HCT116 (cell line): ENCODE measurements at regions not wholly inside any gene's neighbourhood (a gene's known extent, or its start where the extent isn't known, plus 50 kb on each side); places are given as distances from the start of the nearest gene placed in this dataset.

Experiments used
- ATAC-seq: fragments of 200-7000 bp; cut with Tn5 transposase; 2 replicates; pipeline ENCODE4 v1.9.1; 2020; ENCODE audit warnings: mild to moderate bottlenecking, moderate library complexity
- BruUV-seq: library from RNA; stranded (reverse); fragments of 400-500 nt; replicated peaks from 2 replicates; lab custom pipeline; 2021; lab: Mats Ljungman, UMichigan
- CTCF ChIA-PET: fragments of 300-600 bp; sonication (Branson Sonifier 250); formaldehyde crosslinking; loops from one replicate; lab custom pipeline; 2021; ENCODE audit warnings: antibody characterized with exemption; lab: Charles Lee
- POLR2A ChIA-PET: fragments of 300-600, 350-600 bp; sonication (Branson Sonifier 250); formaldehyde crosslinking; loops from one replicate; lab custom pipeline; 2021; ENCODE audit warnings: antibody characterized with exemption; lab: Charles Lee
- RAD21 ChIA-PET, 2 experiments: fragments of 300-600 bp; sonication (Branson Sonifier 250); formaldehyde crosslinking; loops; one replicate each; lab custom pipeline; 2023; ENCODE audit warnings: low total read pairs in 2 of 2; ENCODE audit not compliant: uncharacterized antibody in 2 of 2, unreplicated experiment in 2 of 2, low non-redundant PET in 1 of 2; lab: Charles Lee
- DNase-seq: peaks from one replicate; pipeline ENCODE4 v3.0.0-alpha.2; 2010; ENCODE audit warnings: low read depth, low spot score
- H2AFZ ChIP-seq: fragments of 200-600 bp; shearing (Covaris generic), sonication (generic); 2 replicates; pipeline ENCODE4 v1.6.1; 2017; ENCODE audit warnings: low read depth, mixed run types, mixed read lengths, antibody characterized with exemption, low read length; ENCODE audit not compliant: poor library complexity, severe bottlenecking
- H3K27ac ChIP-seq: 2 replicates; pipeline ENCODE4 v1.5.1; 2012; ENCODE audit warnings: low read depth, low read length
- H3K27me3 ChIP-seq: fragments of 200-600 bp; sonication (generic); 2 replicates; pipeline ENCODE4 v1.6.1; 2016; ENCODE audit warnings: mixed run types, low read length, mixed read lengths; ENCODE audit not compliant: insufficient read depth
- H3K36me3 ChIP-seq, 2 experiments: fragments of 200-500 bp in 1 of 2; fragments of 200-600 bp in 1 of 2; sonication (Bioruptor generic) in 1 of 2; sonication (generic) in 1 of 2; 2 replicates each; pipeline versions ENCODE4 v1.5.1 to v1.6.1; 2014 to 2016; ENCODE audit warnings: low read length in 2 of 2, inconsistent platforms in 1 of 2, mixed read lengths in 1 of 2, mixed run types in 1 of 2; ENCODE audit not compliant: insufficient read depth in 2 of 2, control insufficient read depth in 1 of 2
- H3K4me1 ChIP-seq, 2 experiments: fragments of 200-600 bp in 1 of 2; sonication (generic) in 1 of 2; 2 replicates each; pipeline versions ENCODE4 v1.5.1 to v1.6.1; 2012 to 2017; ENCODE audit warnings: low read length in 2 of 2, inconsistent platforms in 1 of 2, mild to moderate bottlenecking in 1 of 2, mixed read lengths in 1 of 2, mixed run types in 1 of 2, moderate library complexity in 1 of 2; ENCODE audit not compliant: insufficient read depth in 2 of 2, control insufficient read depth in 1 of 2
- H3K4me2 ChIP-seq: fragments of 200-600 bp; sonication (generic); 2 replicates; pipeline ENCODE4 v1.6.1; 2017; ENCODE audit warnings: mixed run types, low read length, mixed read lengths
- H3K4me3 ChIP-seq, 2 experiments: fragments of 200-600 bp in 1 of 2; sonication (generic) in 1 of 2; replicated peaks in 1 of 2; 2 replicates each; pipeline ENCODE4 v1.5.1; 2011 to 2016; ENCODE audit warnings: low read length in 2 of 2, control low read depth in 1 of 2, low read depth in 1 of 2, mild to moderate bottlenecking in 1 of 2, mixed read lengths in 1 of 2, mixed run types in 1 of 2
- H3K79me2 ChIP-seq: fragments of 200-600 bp; sonication (generic); 2 replicates; pipeline ENCODE4 v1.6.1; 2017; ENCODE audit warnings: mild to moderate bottlenecking, mixed run types, low read length, moderate library complexity, mixed read lengths; ENCODE audit not compliant: insufficient read depth
- H3K9ac ChIP-seq: fragments of 200-600 bp; sonication (generic); 2 replicates; pipeline ENCODE4 v1.6.1; 2016; ENCODE audit warnings: low read length, mixed read lengths
- H3K9me2 ChIP-seq: fragments of 200-600 bp; sonication (generic), shearing (Covaris generic); 2 replicates; pipeline ENCODE4 v1.6.1; 2017; ENCODE audit warnings: mixed run types, mild to moderate bottlenecking, moderate library complexity; ENCODE audit not compliant: insufficient read depth
- H3K9me3 ChIP-seq, 2 experiments: fragments of 200-500 bp in 1 of 2; fragments of 200-600 bp in 1 of 2; sonication (Bioruptor generic) in 1 of 2; sonication (generic) in 1 of 2; 2 replicates each; pipeline ENCODE4 v1.6.1; 2014 to 2017; ENCODE audit warnings: low read length in 2 of 2, mixed read lengths in 2 of 2, inconsistent platforms in 1 of 2, low read depth in 1 of 2, mild to moderate bottlenecking in 1 of 2, mixed run types in 1 of 2, moderate library complexity in 1 of 2; ENCODE audit not compliant: control insufficient read depth in 1 of 2, insufficient read depth in 1 of 2
- H4K20me1 ChIP-seq: fragments of 200-600 bp; sonication (generic), shearing (Covaris generic); 2 replicates; pipeline ENCODE4 v1.6.1; 2017; ENCODE audit warnings: mixed run types, mild to moderate bottlenecking, moderate library complexity; ENCODE audit not compliant: insufficient read depth
- CBX3 ChIP-seq: IDR thresholded peaks from 2 replicates; pipeline ENCODE4 v1.6.1; 2012; ENCODE audit warnings: low read depth
- CEBPB ChIP-seq: IDR thresholded peaks from 2 replicates; pipeline ENCODE4 v1.6.1; 2012; ENCODE audit warnings: low read depth
- EGR1 ChIP-seq: IDR thresholded peaks from 2 replicates; pipeline ENCODE4 v1.6.1; 2012; ENCODE audit warnings: low read depth
- ELF1 ChIP-seq: IDR thresholded peaks from 2 replicates; pipeline ENCODE4 v1.6.1; 2012; ENCODE audit warnings: low read depth, borderline replicate concordance
- EZH2 ChIP-seq: fragments of 200-600 bp; sonication (generic); IDR thresholded peaks from 2 replicates; pipeline ENCODE4 v1.6.1; 2017; ENCODE audit warnings: antibody characterized with exemption, mixed run types
- EZH2phosphoT487 ChIP-seq: fragments of 200-600 bp; IDR thresholded peaks from 2 replicates; pipeline ENCODE4 v1.6.1; 2018; ENCODE audit warnings: antibody characterized with exemption, borderline replicate concordance
- FOSL1 ChIP-seq: IDR thresholded peaks from 2 replicates; pipeline ENCODE4 v1.6.1; 2012; ENCODE audit warnings: low read depth
- TCF7L2 ChIP-seq: IDR thresholded peaks from 2 replicates; pipeline ENCODE4 v1.7.0; 2011; ENCODE audit warnings: borderline replicate concordance, inconsistent platforms; ENCODE audit not compliant: insufficient read depth, insufficient read length; ENCODE audit errors: extremely low read depth
- YY1 ChIP-seq: IDR thresholded peaks from 2 replicates; pipeline ENCODE4 v1.6.1; 2011; ENCODE audit warnings: low read length, low read depth, moderate library complexity, mild to moderate bottlenecking; ENCODE audit not compliant: insufficient replicate concordance; ENCODE audit errors: extremely low read depth
- ZNF274 ChIP-seq: fragments of 200-500 bp; sonication (Bioruptor generic); IDR thresholded peaks from 2 replicates; pipeline ENCODE4 v1.6.1; 2014; ENCODE audit warnings: mild to moderate bottlenecking, low read depth, low read length, inconsistent platforms
- intact Hi-C: fragments of 100-400 bp; cut with micrococcal nuclease; formaldehyde crosslinking; loops from 2 replicates; pipeline ENCODE4 v1.10.0; 2022
- TF ChIP-seq, protein P1 (sequence below), 3 experiments: fragments of 200-600 bp in 1 of 3; sonication (generic) in 1 of 3; IDR thresholded peaks in 2 of 3; conservative IDR thresholded peaks in 1 of 3; 2 replicates each; pipeline ENCODE4 v1.5.1; 2012 to 2017; ENCODE audit warnings: low read depth in 2 of 3, low read length in 2 of 3, antibody characterized with exemption in 1 of 3, borderline replicate concordance in 1 of 3, control low read depth in 1 of 3, mild to moderate bottlenecking in 1 of 3, mixed read lengths in 1 of 3, mixed run types in 1 of 3, moderate library complexity in 1 of 3; ENCODE audit not compliant: insufficient read depth in 1 of 3
- TF ChIP-seq, protein P2 (sequence below): IDR thresholded peaks from 2 replicates; pipeline ENCODE4 v1.6.1; 2012
- TF ChIP-seq, protein P3 (sequence below): IDR thresholded peaks from 2 replicates; pipeline ENCODE4 v1.6.1; 2012
- TF ChIP-seq, protein P4 (sequence below): IDR thresholded peaks from 2 replicates; pipeline ENCODE4 v1.6.1; 2011; ENCODE audit warnings: mild to moderate bottlenecking, low read length, moderate library complexity; ENCODE audit not compliant: insufficient replicate concordance; ENCODE audit errors: extremely low read depth

- ChIA-PET CTCF (no interaction called here), RAD21 (no interaction called here), POLR2A (no interaction called here)
- H3K9ac ChIP-seq, result no peak overlapping the region
- BruUV-seq, result no TSS peak
- H3K36me3 ChIP-seq, result no peaks in the 10 kb centered on the region
- DNase-seq (no peak), ATAC-seq (no peak)
- TF ChIP-seq, protein P1, sequence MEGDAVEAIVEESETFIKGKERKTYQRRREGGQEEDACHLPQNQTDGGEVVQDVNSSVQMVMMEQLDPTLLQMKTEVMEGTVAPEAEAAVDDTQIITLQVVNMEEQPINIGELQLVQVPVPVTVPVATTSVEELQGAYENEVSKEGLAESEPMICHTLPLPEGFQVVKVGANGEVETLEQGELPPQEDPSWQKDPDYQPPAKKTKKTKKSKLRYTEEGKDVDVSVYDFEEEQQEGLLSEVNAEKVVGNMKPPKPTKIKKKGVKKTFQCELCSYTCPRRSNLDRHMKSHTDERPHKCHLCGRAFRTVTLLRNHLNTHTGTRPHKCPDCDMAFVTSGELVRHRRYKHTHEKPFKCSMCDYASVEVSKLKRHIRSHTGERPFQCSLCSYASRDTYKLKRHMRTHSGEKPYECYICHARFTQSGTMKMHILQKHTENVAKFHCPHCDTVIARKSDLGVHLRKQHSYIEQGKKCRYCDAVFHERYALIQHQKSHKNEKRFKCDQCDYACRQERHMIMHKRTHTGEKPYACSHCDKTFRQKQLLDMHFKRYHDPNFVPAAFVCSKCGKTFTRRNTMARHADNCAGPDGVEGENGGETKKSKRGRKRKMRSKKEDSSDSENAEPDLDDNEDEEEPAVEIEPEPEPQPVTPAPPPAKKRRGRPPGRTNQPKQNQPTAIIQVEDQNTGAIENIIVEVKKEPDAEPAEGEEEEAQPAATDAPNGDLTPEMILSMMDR (IDR thresholded peaks at IDR 0.05 in 2 of 3, conservative IDR thresholded peaks at IDR 0.05 in 1 of 3; ENCODE audit: borderline replicate concordance in 1 of 3, insufficient read depth in 1 of 3, low read depth in 2 of 3, low read length in 2 of 3), result no peak
- TF ChIP-seq EZH2 (no peak), EZH2phosphoT487 (no peak), ZNF274 (no peak), ELF1 (no peak), YY1 (no peak), CEBPB (no peak), FOSL1 (no peak), CBX3 (no peak), EGR1 (no peak), TCF7L2 (no peak)
- TF ChIP-seq, protein P2, sequence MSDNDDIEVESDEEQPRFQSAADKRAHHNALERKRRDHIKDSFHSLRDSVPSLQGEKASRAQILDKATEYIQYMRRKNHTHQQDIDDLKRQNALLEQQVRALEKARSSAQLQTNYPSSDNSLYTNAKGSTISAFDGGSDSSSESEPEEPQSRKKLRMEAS, result no peak
- TF ChIP-seq, protein P3, sequence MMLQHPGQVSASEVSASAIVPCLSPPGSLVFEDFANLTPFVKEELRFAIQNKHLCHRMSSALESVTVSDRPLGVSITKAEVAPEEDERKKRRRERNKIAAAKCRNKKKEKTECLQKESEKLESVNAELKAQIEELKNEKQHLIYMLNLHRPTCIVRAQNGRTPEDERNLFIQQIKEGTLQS, result no peak
- TF ChIP-seq, protein P4, sequence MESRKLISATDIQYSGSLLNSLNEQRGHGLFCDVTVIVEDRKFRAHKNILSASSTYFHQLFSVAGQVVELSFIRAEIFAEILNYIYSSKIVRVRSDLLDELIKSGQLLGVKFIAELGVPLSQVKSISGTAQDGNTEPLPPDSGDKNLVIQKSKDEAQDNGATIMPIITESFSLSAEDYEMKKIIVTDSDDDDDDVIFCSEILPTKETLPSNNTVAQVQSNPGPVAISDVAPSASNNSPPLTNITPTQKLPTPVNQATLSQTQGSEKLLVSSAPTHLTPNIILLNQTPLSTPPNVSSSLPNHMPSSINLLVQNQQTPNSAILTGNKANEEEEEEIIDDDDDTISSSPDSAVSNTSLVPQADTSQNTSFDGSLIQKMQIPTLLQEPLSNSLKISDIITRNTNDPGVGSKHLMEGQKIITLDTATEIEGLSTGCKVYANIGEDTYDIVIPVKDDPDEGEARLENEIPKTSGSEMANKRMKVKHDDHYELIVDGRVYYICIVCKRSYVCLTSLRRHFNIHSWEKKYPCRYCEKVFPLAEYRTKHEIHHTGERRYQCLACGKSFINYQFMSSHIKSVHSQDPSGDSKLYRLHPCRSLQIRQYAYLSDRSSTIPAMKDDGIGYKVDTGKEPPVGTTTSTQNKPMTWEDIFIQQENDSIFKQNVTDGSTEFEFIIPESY, result no peak
- no peak overlapping the region for H3K4me3 ChIP-seq
- intact Hi-C loops, result no loop called here
- no peaks in the 10 kb centered on the region for H3K79me2 ChIP-seq
- H2AFZ ChIP-seq, result no peak overlapping the region
- peaks cover 3 to 15% of the 10 kb centered on the region in 2 experiments; a peak in 2 of 4 replicates for H3K9me3 ChIP-seq
- H3K4me2 ChIP-seq, result no peak overlapping the region
- H3K9me2 ChIP-seq, result no peaks in the 10 kb centered on the region
- no peak overlapping the region for H3K27ac ChIP-seq
- no peaks in the 10 kb centered on the region for H3K27me3 ChIP-seq
- no peaks in the 10 kb centered on the region for H4K20me1 ChIP-seq
- H3K4me1 ChIP-seq, result no peaks in the 10 kb centered on the region
These were observed 505.9 kb upstream of the CPEB2 start for GRCh38 chr4:14496408-14496807.
